Body of pancreas (tissue), 4 donors: ENCODE measurements at regions not wholly inside any gene's neighbourhood (a gene's known extent, or its start where the extent isn't known, plus 50 kb on each side); places are given as distances from the start of the nearest gene placed in this dataset.

Experiments
- POLR2A ChIP-seq, 3 donors: fragments of 450-650 bp; IDR thresholded peaks; one replicate each; pipeline ENCODE4 v1.6.1; 2016; ENCODE audit warnings: antibody characterized with exemption in 3 of 3, mild to moderate bottlenecking in 2 of 3
- TF ChIP-seq, protein P1 (sequence below), 7 experiments: fragments of 450-650 bp in 4 of 7; fragments of 200-600 bp in 3 of 7; sonication (generic) in 3 of 7; IDR thresholded peaks; one replicate each; pipeline ENCODE4 v1.5.1; 2016 to 2019; ENCODE audit warnings: antibody characterized with exemption in 7 of 7

DNA sequence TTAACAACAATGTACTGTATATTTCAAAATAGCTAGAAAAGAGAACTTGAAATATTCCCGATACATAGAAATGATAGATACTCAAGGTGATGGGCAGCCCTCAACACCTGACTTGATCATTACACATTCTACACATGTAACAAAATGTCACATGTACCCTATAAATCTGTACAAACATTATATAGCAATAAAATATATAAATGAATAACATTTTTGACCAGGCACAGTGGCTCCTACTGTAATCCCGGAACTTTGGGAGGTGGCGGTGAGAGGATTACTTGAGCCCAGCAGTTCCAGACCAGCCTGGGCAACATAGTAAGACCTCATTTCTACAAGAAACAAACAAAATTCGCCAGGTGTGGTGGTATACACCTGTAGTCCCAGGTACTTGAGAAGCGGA lies 659.5 kb upstream of the NRP1 start:
- TF ChIP-seq POLR2A (IDR thresholded peaks at IDR 0.05): no peak
- TF ChIP-seq, protein P1, sequence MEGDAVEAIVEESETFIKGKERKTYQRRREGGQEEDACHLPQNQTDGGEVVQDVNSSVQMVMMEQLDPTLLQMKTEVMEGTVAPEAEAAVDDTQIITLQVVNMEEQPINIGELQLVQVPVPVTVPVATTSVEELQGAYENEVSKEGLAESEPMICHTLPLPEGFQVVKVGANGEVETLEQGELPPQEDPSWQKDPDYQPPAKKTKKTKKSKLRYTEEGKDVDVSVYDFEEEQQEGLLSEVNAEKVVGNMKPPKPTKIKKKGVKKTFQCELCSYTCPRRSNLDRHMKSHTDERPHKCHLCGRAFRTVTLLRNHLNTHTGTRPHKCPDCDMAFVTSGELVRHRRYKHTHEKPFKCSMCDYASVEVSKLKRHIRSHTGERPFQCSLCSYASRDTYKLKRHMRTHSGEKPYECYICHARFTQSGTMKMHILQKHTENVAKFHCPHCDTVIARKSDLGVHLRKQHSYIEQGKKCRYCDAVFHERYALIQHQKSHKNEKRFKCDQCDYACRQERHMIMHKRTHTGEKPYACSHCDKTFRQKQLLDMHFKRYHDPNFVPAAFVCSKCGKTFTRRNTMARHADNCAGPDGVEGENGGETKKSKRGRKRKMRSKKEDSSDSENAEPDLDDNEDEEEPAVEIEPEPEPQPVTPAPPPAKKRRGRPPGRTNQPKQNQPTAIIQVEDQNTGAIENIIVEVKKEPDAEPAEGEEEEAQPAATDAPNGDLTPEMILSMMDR (IDR thresholded peaks at IDR 0.05): no peak
